ENCODE measurements at regions not wholly inside any gene's neighbourhood (a gene's known extent, or its start where the extent isn't known, plus 50 kb on each side); places are given as distances from the start of the nearest gene placed in this dataset.

GRCh38 chr10:71048971-71049615, 160.7 kb upstream of the PCBD1 start:
- DNase-seq = no peak

GRCh38 chr10:71049994-71050393, 161.6 kb upstream of the PCBD1 start:
- no peak for DNase-seq

GRCh38 chr10:71052076-71052660, 160.2 kb upstream of the UNC5B start:
- DNase-seq = no peak

- DNase-seq = no peak
Observed at GRCh38 chr10:71052708-71053107, 159.7 kb upstream of the UNC5B start.

- no peak for DNase-seq
Observed at GRCh38 chr10:71053169-71053895, 159.0 kb upstream of the UNC5B start.

- DNase-seq = no peak
Observed at GRCh38 chr10:71058308-71058707, 154.1 kb upstream of the UNC5B start.

- no peak for DNase-seq
Observed at GRCh38 chr10:71059054-71059818, 153.1 kb upstream of the UNC5B start.

- no peak for DNase-seq
Observed at GRCh38 chr10:71059943-71060342, 152.4 kb upstream of the UNC5B start.

GRCh38 chr10:71060476-71061426, 151.6 kb upstream of the UNC5B start:
- DNase-seq = no peak

GRCh38 chr10:71061472-71061871, 150.9 kb upstream of the UNC5B start:
- no peak for DNase-seq

GRCh38 chr10:71062156-71062555, 150.2 kb upstream of the UNC5B start:
- DNase-seq = no peak

- DNase-seq = no peak
Observed at GRCh38 chr10:71063401-71063800, 149.0 kb upstream of the UNC5B start.

- DNase-seq = no peak
Observed at GRCh38 chr10:71064413-71065118, 147.8 kb upstream of the UNC5B start.

GRCh38 chr10:71065659-71066058, 146.7 kb upstream of the UNC5B start:
- DNase-seq = no peak

- no peak for DNase-seq
Observed at GRCh38 chr10:71066600-71066999, 145.8 kb upstream of the UNC5B start.

- no peak for DNase-seq
Observed at GRCh38 chr10:71067098-71067740, 145.2 kb upstream of the UNC5B start.

- no peak for DNase-seq
Observed at GRCh38 chr10:71068861-71069271, 143.5 kb upstream of the UNC5B start.

GRCh38 chr10:71069909-71070666, 142.3 kb upstream of the UNC5B start:
- DNase-seq = no peak

GRCh38 chr10:71070741-71071140, 141.6 kb upstream of the UNC5B start:
- DNase-seq = no peak

GRCh38 chr10:71072131-71072822, 140.1 kb upstream of the UNC5B start:
- DNase-seq = no peak

All from NCI-H510A (cell line).